HUDEP-2 (cell line): ENCODE measurements at regions not wholly inside any gene's neighbourhood (a gene's known extent, or its start where the extent isn't known, plus 50 kb on each side); places are given as distances from the start of the nearest gene placed in this dataset.
"Not testable (repeated sequence)": the region's sequence is repeated elsewhere in the genome, so short reads cannot be mapped to it uniquely, and the experiment has no call there.

Experiments used
- DNase-seq, 76 experiments: peaks; one replicate each; lab custom pipeline; 2025; ENCODE audit not compliant: unreplicated experiment in 76 of 76; lab: John Stamatoyannopoulos, UW

DNA sequence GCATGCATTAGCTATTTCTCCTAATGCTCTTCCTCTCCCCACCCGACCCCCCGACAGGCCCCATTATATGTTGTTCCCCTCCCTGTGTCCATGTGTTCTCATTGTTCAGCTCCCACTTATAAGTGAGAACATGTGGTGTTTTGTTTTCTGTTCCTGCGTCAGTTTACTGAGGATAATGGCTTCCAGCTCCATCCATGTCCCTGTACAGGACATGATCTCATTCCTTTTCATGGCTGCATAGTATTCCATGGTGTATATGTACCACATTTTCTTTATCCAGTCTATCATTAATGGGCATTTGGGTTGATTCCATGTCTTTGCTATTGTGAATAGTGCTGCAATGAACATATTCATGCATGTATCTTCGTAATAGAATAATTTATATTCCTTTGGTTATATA is 116.1 kb upstream of the PREP start:
- not testable (repeated sequence) for DNase-seq

DNA sequence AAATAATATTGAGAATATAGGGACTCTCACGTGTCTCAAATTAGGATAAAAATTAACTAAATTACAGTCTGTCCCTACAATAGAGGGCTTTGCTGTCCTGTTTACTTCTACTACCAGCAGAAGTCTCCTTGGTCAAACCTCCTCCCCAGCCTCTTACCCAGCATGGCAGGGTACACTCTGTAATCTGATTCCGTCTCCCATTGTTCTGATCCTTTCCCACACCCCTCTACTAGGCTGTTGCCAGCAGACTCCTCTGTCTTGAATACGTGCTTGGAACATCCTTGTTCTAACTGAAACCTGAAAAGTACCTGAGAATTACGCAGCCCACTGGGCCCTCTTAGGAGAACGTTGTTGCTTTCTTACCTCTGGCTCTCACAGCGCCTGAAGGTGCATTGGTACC is 112.2 kb upstream of the PREP start:
- no peak for DNase-seq

DNA sequence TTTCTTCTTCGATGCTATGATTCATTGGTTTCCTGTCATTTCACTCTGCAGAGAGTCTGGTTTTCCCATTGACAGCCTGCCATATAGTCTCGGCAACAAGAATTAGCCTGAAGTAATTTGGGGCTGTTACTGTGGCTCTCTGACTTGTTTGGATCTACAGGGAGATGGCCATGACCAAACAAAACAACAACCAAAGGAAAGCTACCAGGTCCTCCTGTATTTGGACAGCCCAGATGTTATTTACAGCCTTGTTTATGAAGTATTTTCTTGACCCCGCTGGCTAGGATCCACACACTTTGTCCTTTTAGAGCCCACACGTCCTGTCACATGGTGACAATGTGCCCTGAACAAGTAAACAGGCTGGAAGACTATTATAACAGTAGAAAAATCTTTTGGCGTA is 111.4 kb upstream of the PREP start:
- DNase-seq, result no peak

DNA sequence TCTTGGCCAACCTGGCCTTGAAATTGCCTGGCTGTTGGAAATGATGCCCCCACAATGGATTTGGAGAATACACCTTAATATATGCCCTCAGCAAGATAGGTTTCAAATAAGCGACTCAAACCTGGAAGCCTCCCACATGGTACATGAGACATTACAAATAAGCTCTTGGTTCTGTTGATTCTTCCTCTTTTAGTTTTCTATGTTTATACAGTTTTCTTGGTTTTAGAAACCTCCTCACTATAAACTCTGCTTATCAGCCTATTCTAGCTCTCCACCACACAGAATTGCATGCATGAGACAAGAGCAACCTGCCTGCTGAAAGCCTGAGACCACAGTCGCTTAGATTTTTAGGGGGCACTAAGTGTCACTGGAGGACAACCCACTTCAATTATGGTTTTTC is 108.8 kb upstream of the PREP start:
- DNase-seq, result no peak

DNA sequence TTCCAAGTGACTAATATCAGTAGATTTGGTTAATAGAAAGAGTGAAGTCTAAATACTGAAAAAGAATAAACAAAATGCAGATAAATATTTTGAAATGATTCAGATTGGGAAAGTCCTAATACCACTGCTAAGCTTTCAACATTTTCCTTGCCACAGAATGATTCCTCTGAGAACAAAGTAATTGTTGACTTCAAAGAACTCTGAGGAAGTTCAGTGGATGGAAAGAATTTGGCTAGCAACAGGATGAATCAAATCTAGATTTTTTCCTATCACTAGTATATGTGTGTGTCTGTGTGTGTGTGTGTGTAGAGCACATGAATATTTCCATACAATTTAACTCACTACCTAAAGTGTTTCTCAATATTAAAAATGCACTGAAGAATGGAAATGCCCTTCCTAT is 107.9 kb upstream of the PREP start:
- DNase-seq, result no peak

DNA sequence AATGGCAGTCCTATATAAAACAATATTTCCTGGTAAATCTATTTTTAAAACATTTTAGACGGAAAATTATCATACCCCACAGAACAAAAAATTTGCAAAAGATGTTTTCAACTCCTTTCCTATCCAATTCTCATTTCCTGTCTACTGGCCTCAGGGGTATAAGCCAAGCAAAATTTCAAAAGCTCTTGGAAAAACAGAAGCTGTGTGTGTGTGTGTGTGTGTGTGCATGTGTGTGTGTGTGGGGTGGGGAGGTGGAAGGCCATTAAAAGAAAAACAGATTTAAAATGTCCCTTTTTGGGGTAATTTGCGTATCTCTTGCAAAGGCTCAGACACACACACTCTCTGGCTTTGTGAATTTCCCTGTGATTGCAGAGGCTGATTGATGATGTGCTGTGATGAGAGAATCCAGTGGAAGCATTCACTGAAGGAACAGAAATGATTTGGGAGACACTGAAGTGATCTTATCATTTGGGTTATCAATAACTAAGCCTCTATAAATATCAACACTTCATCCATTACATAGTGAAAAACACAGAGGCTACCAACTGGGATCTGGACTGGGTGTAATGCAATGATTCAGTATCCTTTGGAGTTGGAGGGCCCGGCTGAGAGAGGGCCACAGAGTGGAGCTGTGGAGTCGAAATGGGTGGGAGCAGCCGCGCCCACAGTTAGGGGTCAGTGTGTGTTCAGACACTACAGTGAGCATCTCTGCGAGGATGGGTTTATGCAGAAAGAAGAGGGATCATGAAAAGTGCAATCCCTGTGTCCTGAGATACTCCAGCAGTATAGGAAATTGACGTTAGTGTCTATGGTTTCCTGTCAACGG is 106.8 kb upstream of the PREP start:
- DNase-seq, result no peak

DNA sequence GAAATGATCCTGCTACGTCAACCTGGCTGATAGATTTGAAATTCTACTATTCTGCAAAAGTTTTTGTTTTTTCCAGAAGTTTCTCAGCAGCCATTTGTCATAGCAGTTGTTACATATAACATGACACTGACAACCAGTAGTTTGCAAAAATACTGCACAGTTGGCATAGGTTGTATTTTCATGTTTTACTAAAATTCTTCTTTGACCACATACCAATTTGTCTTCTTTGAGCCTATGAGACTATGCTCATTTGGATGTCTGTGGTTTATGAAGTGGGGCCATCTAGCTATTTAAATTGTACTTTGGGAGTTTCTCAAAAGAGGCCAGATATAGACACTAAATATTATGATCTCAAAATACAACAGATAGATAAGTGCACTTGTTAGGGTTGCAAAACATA is 104.9 kb upstream of the PREP start:
- no peak for DNase-seq

DNA sequence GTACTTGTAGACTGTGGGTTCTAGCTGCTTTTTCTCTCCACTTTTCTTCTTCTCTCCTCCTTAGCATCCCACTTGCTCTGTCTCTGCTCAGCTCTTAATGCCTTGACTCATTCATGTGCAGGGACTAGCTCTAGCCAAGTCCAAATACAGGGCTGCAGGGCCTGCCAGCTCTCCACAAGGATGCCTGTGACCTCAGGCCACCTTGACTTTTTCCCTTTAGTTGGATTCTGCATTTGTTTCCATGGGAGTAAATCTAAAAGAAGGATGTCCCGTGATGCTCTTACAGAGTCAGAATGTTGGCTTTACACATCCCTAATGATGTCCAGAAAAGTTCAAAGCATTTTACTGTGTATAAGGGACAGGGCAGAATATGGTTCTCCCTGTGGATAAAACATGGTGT is 101.8 kb upstream of the PREP start:
- DNase-seq, result no peak

DNA sequence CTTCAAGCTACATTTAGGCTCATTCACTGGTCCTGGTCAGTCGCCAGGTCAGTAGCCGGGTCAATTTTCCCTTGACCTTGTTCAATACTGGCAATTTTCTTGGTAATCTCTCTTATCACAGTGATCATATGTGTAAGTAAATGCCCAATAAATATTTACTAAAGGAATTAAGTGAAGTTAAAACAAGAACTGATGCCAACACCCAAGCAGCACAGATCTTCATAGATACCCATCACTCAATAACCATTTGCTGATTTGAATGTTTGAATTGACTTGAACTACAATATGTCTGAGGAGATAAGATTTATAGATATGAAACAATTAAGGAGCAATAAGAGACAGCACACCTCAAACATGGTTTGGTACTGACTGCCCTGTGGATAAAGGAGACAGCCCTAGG is 100.8 kb upstream of the PREP start:
- no peak for DNase-seq

DNA sequence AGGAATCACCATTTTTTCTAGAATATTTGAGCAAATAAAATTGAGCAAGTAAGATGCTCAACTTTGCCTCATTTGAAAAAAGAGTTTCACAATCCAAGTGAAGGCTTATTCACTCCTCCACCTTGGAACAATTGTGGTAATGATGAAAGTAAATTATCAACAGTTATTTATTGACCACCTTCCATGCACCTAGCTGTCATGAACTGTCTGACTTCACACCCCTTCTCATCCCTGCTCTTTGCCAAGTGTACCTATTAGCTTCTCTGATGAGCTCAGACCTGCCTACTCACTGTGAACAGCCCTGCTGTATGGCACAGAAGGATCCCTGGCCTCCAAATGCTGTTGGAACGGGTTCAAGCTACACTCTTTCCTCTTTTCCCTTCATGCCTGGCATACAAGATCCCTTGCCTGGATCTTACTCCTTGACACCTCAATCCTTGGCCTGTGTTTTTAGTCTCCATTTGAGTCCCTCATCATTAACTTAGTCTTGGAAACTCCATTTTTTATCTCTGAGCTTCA is 99.0 kb upstream of the PREP start:
- no peak for DNase-seq

DNA sequence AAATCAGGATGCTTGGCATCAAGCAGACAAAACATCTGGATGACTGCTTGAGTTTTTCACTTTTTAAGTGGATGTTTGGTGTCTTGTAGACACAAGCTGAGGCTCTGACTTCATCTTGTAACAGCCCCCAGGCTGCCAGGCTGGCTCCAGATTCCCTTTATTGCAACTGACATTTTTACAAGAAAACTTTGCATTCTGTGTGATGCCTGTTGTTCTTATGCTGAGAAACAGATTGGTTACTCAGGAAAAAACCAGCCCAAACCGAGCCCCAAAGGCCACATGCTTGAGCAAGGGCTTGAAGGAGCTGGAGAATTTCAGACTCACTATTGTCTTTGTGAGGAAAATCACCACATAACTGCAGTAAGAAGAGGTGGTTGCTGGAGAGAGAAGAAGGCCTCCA is 98.4 kb upstream of the PREP start:
- DNase-seq, result no peak

DNA sequence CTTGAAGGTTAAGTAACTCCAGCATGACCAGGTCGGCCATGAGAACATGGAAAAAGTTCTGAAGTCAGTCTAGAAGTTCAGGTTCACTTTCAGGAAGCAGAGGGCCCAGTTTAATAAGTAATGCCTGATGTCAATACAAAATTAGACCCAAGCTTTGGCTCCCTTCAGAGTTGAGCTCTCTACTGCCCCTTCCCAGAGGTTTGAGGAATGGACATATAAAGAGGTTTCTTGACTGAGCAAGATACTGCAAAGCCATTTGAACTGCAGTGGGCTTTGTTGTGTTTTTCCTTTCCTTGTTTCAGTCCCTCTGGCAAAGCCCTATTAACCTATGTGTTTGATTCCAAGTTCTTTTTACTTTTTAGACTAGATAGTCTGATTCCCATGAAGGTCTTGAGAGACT is 97.8 kb upstream of the PREP start:
- DNase-seq, result no peak

DNA sequence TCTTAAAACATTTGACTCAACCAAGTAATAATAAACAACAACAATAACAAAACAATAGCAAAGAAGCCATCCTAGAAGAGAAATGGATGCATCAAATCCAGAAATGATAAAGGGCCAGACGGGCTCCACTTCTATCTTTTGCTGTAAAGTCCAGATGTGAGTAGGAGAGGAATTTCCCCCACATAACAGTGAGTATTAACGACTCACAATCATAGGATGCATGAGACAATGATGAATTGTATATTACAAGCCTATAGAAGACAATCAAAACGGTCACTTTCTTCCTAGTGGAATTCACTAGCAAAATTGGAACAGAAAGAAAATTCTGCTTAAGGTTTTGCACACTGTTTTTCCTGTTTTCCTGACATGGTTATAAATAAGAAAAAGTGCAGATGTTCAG is 97.0 kb upstream of the PREP start:
- DNase-seq, result no peak

DNA sequence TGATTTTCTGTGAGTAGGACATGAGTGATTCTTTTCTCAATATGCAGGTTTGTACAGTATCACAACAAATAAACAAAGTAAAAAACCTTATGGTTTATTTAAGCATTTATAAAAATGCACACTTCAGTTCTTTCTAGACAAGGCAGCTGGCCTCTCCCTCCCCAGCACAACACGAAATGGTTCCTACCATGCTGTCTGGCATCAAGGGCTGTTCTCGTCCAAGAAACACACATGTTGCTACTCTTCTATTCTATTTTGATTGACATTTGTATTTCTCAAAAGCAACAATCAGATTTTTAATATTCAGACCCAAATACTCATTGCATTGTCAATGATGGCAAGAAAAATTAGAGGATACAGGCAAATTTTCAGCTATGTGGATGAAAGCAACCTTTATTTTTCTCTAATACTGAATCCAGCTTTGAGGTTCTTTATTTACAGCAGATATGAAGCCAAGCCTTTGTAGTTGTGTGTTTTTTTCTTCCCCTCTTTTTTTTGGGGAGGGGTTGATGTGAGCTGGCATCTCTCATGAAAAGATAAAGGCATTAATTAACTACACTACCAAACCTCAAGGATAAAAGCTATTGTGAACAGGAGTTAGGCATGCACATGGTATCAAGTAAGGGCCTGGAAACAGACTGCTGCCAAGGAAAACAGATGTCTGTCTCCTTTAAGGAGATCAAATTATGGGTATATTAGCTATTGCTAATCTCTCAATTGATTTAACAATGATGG is 96.4 kb upstream of the PREP start:
- DNase-seq, result no peak

DNA sequence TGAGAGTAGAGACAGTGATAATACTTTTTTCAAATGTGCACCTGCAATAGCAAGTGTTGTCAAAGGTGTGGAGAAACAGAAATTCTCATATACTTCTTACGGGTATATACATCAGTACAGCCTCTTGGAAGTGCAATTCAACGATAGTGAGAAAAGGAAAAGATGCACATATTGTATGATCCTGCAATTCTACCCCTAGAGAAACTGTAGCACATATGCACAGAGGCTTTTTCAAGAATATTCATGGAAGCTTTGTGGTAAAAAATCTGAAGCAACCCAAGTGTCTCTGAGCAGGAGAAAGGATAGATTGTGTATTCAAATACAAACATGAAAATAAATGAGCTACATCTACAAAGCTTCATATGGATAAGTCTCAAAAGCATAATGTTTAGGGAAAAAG is 94.7 kb upstream of the PREP start:
- DNase-seq, result no peak

DNA sequence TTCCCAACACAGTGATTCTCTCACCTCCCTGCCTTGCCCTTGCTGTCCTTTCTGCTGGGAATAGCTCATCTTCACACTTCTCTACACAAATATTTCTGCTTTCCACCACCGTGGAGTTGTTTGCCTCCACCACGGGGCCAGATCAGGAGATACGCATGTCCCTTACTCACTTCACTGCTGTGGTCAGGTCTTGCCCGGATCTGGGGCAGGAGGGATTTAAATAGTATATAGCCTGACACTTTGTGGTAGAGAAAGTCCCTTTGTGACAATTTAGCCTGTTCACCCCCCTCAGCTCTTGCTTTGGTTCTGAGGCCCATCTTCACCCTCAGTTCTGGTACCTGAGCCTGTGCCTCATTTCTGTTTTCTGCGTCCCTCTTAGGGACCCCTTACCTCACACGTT is 92.6 kb upstream of the PREP start:
- DNase-seq, result no peak

DNA sequence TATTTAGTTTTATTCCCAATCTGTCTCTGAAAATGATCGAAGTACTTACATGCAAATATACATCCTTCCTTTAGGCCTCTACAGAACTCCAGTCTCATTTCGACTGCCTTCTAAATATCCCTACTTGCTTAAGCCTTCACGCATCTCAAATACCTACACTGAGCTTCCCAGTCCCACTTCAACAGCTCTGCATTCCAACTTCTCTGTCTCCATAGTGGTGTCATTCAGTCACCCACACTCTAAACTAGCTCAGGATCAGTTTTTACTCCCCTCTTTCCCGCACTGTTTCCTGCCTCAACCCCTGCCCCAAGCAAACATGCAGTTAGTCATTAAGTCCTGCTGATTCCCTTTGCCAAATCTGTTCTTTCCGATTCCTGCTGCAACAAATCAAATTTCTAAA is 91.8 kb upstream of the PREP start:
- DNase-seq, result no peak

DNA sequence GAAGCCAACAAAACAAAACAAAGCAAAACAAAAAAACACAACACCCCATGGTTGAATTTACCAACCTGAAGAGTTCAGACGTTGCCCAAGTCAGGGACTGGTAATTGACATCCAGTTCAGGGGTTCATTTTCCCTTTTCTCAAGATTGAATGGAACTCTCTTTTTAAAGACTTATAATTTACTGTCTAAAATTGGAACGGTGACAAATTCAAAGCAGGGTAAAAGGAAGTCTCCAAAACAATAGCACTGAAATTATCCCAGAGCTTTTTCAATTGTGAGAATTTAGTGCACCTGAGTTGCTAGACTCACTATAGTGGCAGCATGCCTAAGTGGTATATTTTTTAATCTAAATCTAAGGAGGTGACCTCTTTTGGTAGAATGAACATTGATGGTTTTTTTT is 90.9 kb upstream of the PREP start:
- no peak for DNase-seq

DNA sequence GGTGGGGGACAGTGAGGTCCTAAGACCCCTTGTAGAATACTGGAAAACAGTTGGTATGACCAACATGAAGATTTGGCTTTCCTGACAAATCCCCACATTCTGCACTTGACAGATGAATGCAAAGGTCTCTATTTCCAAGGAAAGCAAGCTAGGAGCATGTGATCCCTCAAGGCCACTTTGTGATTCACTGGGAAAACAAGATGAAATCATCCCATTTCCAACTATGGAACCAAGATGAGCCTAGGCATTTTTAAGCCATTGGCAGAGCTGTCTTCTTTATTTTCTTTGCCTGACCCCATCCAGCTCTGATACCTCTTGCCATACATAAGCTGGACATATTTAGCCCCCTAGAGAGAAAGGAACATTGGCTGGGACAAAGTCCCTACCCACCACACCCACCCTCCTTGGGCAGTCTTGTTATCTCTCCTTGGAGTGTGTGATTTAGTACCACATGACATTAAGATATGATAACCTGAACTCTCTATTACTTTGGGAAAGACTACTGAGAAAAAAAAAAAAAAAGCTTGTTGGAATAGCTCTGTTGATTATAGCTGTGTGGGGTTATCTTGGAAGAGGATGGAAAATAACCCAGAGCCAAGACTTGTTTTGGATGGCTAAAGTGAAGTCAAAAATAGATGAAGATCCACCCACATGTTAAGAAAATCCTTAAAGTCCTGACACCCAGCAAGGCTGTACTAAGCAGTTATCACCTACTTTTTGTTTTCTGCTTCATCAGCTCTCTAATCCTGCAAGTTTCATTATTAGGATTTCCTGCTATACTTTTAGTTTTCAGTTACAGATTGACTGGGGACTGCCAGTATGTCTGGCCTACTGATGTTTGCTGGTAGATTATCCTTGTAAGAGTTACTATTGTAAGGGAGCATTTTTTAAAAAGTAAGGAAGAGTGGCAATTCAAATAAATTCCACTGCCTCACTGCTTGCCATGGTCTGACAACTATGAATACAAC is 90.1 kb upstream of the PREP start:
- no peak for DNase-seq

DNA sequence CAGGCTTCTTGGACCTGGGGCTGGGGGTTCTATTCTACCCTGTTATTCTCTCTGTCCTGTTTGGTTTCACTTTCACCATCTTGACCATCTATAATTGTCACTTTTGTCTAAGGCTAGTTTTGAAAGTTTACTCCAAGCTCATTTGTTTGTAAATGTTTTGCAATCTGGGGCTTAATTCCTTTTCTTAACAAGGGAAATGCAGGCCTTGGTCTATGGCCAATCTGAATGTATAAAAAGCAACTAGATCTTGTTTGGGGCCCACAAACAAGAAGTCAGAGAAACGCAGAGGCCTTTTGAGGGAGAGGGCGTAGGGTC is 86.3 kb upstream of the PREP start:
- DNase-seq, result no peak

DNA sequence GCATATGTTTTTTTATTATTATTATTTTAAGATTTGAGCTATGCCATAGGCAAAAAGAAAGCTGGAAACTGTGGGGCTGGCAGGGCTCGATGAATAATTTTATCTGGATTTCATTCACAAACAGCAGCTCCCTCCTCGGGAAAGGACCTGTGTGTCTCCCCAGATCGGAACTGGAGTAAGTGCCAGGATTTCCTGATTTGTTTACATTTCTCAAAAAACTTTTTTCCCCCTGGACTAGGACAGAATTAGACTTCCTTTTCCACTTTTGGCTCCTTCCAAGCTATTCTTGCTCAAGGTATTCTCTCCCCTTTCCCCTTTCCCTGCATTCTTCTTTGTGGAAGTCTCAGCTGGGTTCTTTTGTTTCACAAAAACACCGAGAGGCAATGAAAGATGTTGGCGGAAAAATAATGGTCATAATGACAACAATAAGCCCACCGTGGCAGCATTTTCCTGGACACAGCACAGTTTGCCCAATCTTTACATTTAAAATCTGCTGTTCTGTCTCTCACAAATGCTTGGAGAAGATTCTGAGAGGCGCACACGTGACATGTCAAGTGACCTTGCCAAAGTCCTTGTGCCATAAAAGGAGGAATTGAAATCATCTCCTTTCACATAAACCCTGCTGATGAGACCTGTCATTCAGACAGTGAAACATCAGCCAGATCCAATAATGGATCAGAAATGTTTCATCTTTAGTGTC is 85.8 kb upstream of the PREP start:
- DNase-seq, result no peak
